Esophagus muscularis mucosa (tissue), 4 donors: ENCODE measurements at regions not wholly inside any gene's neighbourhood (a gene's known extent, or its start where the extent isn't known, plus 50 kb on each side); places are given as distances from the start of the nearest gene placed in this dataset.

Experiments used
- CTCF ChIP-seq, 3 experiments: fragments of 200-600 bp in 2 of 3; fragments of 450-650 bp in 1 of 3; sonication (generic) in 2 of 3; IDR thresholded peaks; one replicate each; pipeline ENCODE4 v1.5.1; 2017 to 2019; ENCODE audit warnings: antibody characterized with exemption in 3 of 3, mild to moderate bottlenecking in 2 of 3, moderate library complexity in 1 of 3
- EP300 ChIP-seq: sonication (generic); formaldehyde crosslinking; IDR thresholded peaks from one replicate; pipeline ENCODE4 v1.6.1; 2017; ENCODE audit warnings: antibody characterized with exemption
- POLR2A ChIP-seq: fragments of 450-650 bp; IDR thresholded peaks from one replicate; pipeline ENCODE4 v1.6.1; 2017; ENCODE audit warnings: antibody characterized with exemption, moderate library complexity, mild to moderate bottlenecking, low read depth
- POLR2AphosphoS5 ChIP-seq, 2 donors: sonication (generic); formaldehyde crosslinking; IDR thresholded peaks; one replicate each; pipeline ENCODE4 v1.6.1; 2017; ENCODE audit warnings: antibody characterized with exemption in 2 of 2

GRCh38 chr5:167939686-167940085 lies 351.8 kb upstream of the WWC1 start:
- no peak for TF ChIP-seq CTCF (IDR thresholded peaks at IDR 0.05)
- TF ChIP-seq POLR2AphosphoS5 (IDR thresholded peaks at IDR 0.05) = no peak
- TF ChIP-seq POLR2A = no peak
- TF ChIP-seq EP300 = no peak
